ENCODE measurements at regions not wholly inside any gene's neighbourhood (a gene's known extent, or its start where the extent isn't known, plus 50 kb on each side); places are given as distances from the start of the nearest gene placed in this dataset.

- Histone ChIP-seq H3K4me3 (ENCODE audit: low read depth in 1 of 2, low read length in 1 of 2) (no peak overlapping the region), H3K4me1 (ENCODE audit: control insufficient read depth in 1 of 2, insufficient read depth in 1 of 2, low read depth in 1 of 2, low read length in 1 of 2) (no peaks in the 10 kb centered on the region), H3K9me3 (no peaks in the 10 kb centered on the region), H3K36me3 (no peaks in the 10 kb centered on the region), H3K27ac (no peak overlapping the region), H3K27me3 (no peaks in the 10 kb centered on the region)
- TF ChIP-seq CTCF (IDR thresholded peaks at IDR 0.05) = no peak
Measured at GRCh38 chr14:83021323-83021722, 1487.7 kb upstream of the SEL1L start.

DNA sequence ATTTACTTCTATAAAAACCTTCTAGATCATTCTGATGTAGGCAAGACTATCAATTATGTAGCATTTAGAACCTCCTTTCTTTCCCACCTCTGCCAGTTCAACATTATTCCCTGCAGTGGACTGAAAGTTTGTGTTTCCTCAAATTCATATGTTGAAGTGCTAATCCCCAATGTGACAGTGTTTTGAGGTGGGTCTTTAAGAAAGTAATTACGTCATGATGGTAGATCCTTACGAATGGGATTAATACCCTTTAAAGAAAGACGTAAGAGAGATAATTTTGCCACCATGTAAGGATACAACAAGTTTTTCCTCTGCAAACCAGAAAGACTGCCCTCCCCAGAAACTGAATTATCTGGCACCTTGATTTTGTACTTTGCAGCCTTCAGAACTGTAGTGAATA is 1489.7 kb upstream of the SEL1L start:
- no peak for TF ChIP-seq CTCF (IDR thresholded peaks at IDR 0.05)
- Histone ChIP-seq H3K4me3 (ENCODE audit: low read depth in 1 of 2, low read length in 1 of 2) (no peak overlapping the region), H3K27ac (no peak overlapping the region), H3K36me3 (no peaks in the 10 kb centered on the region), H3K9me3 (no peaks in the 10 kb centered on the region), H3K27me3 (no peaks in the 10 kb centered on the region), H3K4me1 (ENCODE audit: control insufficient read depth in 1 of 2, insufficient read depth in 1 of 2, low read depth in 1 of 2, low read length in 1 of 2) (no peaks in the 10 kb centered on the region)

DNA sequence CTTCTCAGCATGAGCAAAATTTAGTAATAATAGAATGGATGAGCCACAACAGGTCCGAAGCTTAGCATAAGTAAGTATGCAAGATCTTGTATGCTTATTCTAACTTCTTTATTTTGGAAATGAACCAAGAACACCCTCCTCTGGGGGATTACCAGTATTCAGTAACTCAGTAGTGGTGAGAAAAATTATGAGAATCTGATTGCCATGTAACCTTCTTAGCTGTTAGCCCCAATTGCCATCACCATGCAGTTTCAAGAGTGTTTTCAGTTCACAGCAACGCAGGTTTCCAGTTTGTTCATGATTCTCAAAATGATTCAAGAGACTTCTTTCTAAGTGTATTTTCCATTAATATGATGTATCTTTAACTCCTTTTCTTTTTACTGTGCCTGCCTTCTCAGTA is 1507.6 kb upstream of the SEL1L start:
- Histone ChIP-seq H3K27me3 (no peaks in the 10 kb centered on the region), H3K36me3 (no peaks in the 10 kb centered on the region), H3K27ac (no peak overlapping the region), H3K9me3 (no peaks in the 10 kb centered on the region), H3K4me1 (ENCODE audit: control insufficient read depth in 1 of 2, insufficient read depth in 1 of 2, low read depth in 1 of 2, low read length in 1 of 2) (no peaks in the 10 kb centered on the region), H3K4me3 (ENCODE audit: low read depth in 1 of 2, low read length in 1 of 2) (no peak overlapping the region)
- TF ChIP-seq CTCF (IDR thresholded peaks at IDR 0.05) = no peak

GRCh38 chr14:83042858-83043257 is 1509.2 kb upstream of the SEL1L start:
- no peaks in the 10 kb centered on the region for H3K36me3 ChIP-seq

GRCh38 chr14:83044001-83044400 is 1510.3 kb upstream of the SEL1L start:
- TF ChIP-seq CTCF (IDR thresholded peaks at IDR 0.05) = no peak
- Histone ChIP-seq H3K9me3 (no peaks in the 10 kb centered on the region), H3K4me3 (ENCODE audit: low read depth in 1 of 2, low read length in 1 of 2) (no peak overlapping the region), H3K27me3 (no peaks in the 10 kb centered on the region), H3K4me1 (ENCODE audit: control insufficient read depth in 1 of 2, insufficient read depth in 1 of 2, low read depth in 1 of 2, low read length in 1 of 2) (no peaks in the 10 kb centered on the region), H3K27ac (no peak overlapping the region), H3K36me3 (no peaks in the 10 kb centered on the region)

More at GRCh38 chr14:83042858-83043257, 1509.2 kb upstream of the SEL1L start:
- Histone ChIP-seq H3K9me3 (no peaks in the 10 kb centered on the region), H3K27me3 (no peaks in the 10 kb centered on the region), H3K4me1 (ENCODE audit: control insufficient read depth in 1 of 2, insufficient read depth in 1 of 2, low read depth in 1 of 2, low read length in 1 of 2) (no peaks in the 10 kb centered on the region), H3K4me3 (ENCODE audit: low read depth in 1 of 2, low read length in 1 of 2) (no peak overlapping the region), H3K27ac (no peak overlapping the region)
- TF ChIP-seq CTCF (IDR thresholded peaks at IDR 0.05) = no peak
